Ishikawa (cell line): ENCODE measurements at regions not wholly inside any gene's neighbourhood (a gene's known extent, or its start where the extent isn't known, plus 50 kb on each side); places are given as distances from the start of the nearest gene placed in this dataset.

Source experiments
- CEBPB ChIP-seq: IDR thresholded peaks from 2 replicates; pipeline ENCODE4 v1.6.1; 2012
- CREB1 ChIP-seq: IDR thresholded peaks from 2 replicates; pipeline ENCODE4 v1.6.1; 2012; ENCODE audit warnings: low read depth
- EGR1 ChIP-seq: IDR thresholded peaks from 2 replicates; pipeline ENCODE4 v1.6.1; 2012
- EP300 ChIP-seq: IDR thresholded peaks from 2 replicates; pipeline ENCODE4 v1.6.1; 2012; ENCODE audit warnings: borderline replicate concordance
- FOXM1 ChIP-seq: IDR thresholded peaks from 2 replicates; pipeline ENCODE4 v1.6.1; 2012; ENCODE audit warnings: low read depth, borderline replicate concordance
- NFIC ChIP-seq: IDR thresholded peaks from 2 replicates; pipeline ENCODE4 v1.6.1; 2012
- RAD21 ChIP-seq: IDR thresholded peaks from 2 replicates; pipeline ENCODE4 v1.6.1; 2012; ENCODE audit warnings: low read depth
- TAF1 ChIP-seq: IDR thresholded peaks from 2 replicates; pipeline ENCODE4 v1.6.1; 2012; ENCODE audit warnings: low read depth, mild to moderate bottlenecking
- TCF12 ChIP-seq: IDR thresholded peaks from 2 replicates; pipeline ENCODE4 v1.6.1; 2012; ENCODE audit warnings: low read depth
- TEAD4 ChIP-seq: IDR thresholded peaks from 2 replicates; pipeline ENCODE4 v1.6.1; 2012
- YY1 ChIP-seq: IDR thresholded peaks from 2 replicates; pipeline ENCODE4 v1.6.1; 2012; ENCODE audit warnings: low read depth
- ZBTB7A ChIP-seq: IDR thresholded peaks from 2 replicates; pipeline ENCODE4 v1.6.1; 2012; ENCODE audit warnings: low read depth
- TF ChIP-seq, protein P1 (sequence below): IDR thresholded peaks from 2 replicates; pipeline ENCODE4 v1.6.1; 2012
- TF ChIP-seq, protein P2 (sequence below): IDR thresholded peaks from 2 replicates; pipeline ENCODE4 v1.6.1; 2012
- TF ChIP-seq, protein P3 (sequence below): IDR thresholded peaks from 2 replicates; pipeline ENCODE4 v1.6.1; 2012; ENCODE audit warnings: low read depth, mild to moderate bottlenecking

DNA sequence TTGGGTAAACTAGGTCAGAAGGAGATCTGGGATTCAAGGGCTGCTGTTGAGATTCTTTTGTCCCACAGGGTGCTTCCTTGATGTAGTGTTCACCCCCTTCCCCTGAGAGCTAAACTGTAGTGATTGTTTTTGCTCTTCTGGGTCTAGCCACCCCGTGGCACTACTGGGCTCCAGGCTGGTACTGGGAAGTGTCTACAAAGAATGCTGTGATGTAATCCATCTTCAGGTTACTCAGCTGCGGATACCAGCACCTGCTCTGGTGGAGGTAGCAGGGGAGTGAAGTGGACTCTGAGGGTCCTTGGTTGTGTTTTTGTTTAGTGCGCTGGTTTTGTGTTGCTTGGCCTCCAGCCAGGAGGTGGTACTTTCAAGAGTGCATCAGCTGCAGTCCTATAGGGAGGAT lies 365.5 kb downstream of the ZNF674 start:
- TF ChIP-seq TAF1: no peak

DNA sequence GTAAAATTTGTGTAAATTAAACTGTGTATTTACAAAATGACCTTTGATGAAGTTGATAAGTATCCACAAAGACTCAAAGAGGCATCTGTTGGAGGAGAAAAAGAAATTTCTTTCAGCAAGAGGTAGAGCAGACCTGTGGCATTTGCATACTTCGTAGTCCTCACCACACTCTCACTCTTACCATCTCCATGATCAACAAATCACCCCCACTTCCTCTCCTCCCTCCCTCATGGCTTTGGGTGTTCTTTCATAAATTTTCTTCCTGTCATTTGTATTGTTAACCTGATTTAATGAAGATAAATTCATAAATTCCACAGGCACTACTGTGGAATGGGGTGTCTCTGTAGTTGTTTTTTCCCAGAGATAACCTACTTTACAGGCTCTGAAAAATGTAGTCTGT lies 366.5 kb downstream of the ZNF674 start:
- TF ChIP-seq, protein P1, sequence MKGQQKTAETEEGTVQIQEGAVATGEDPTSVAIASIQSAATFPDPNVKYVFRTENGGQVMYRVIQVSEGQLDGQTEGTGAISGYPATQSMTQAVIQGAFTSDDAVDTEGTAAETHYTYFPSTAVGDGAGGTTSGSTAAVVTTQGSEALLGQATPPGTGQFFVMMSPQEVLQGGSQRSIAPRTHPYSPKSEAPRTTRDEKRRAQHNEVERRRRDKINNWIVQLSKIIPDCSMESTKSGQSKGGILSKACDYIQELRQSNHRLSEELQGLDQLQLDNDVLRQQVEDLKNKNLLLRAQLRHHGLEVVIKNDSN: no peak
- TF ChIP-seq CEBPB (no peak), EP300 (no peak)

DNA sequence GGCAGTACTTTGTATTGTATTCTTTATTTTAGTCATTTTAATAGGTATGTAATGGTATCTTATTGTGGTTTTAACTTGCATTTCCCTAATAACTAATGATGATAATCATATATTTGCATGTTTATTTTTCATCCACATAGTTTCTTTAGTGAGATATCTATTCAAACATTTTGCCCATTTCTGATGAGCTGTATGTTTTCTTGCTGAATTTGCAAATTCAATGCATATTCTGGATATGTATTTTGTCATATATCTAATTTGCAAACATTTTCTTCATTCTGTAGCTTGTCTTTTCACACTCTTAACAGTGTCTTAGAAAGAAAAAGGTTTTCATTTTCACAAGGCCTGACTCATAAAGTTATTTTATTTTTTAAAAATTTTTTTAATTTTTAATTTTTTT lies 372.1 kb downstream of the ZNF674 start:
- TF ChIP-seq YY1: no peak
- TF ChIP-seq CEBPB: no peak
- TF ChIP-seq CREB1: no peak
- no peak for TF ChIP-seq EGR1
- TF ChIP-seq, protein P2, sequence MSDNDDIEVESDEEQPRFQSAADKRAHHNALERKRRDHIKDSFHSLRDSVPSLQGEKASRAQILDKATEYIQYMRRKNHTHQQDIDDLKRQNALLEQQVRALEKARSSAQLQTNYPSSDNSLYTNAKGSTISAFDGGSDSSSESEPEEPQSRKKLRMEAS: no peak
- no peak for TF ChIP-seq ZBTB7A
- TF ChIP-seq FOXM1: no peak
- TF ChIP-seq, protein P3, sequence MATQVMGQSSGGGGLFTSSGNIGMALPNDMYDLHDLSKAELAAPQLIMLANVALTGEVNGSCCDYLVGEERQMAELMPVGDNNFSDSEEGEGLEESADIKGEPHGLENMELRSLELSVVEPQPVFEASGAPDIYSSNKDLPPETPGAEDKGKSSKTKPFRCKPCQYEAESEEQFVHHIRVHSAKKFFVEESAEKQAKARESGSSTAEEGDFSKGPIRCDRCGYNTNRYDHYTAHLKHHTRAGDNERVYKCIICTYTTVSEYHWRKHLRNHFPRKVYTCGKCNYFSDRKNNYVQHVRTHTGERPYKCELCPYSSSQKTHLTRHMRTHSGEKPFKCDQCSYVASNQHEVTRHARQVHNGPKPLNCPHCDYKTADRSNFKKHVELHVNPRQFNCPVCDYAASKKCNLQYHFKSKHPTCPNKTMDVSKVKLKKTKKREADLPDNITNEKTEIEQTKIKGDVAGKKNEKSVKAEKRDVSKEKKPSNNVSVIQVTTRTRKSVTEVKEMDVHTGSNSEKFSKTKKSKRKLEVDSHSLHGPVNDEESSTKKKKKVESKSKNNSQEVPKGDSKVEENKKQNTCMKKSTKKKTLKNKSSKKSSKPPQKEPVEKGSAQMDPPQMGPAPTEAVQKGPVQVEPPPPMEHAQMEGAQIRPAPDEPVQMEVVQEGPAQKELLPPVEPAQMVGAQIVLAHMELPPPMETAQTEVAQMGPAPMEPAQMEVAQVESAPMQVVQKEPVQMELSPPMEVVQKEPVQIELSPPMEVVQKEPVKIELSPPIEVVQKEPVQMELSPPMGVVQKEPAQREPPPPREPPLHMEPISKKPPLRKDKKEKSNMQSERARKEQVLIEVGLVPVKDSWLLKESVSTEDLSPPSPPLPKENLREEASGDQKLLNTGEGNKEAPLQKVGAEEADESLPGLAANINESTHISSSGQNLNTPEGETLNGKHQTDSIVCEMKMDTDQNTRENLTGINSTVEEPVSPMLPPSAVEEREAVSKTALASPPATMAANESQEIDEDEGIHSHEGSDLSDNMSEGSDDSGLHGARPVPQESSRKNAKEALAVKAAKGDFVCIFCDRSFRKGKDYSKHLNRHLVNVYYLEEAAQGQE: no peak
- no peak for TF ChIP-seq NFIC
- TF ChIP-seq, protein P1: no peak
- no peak for TF ChIP-seq TEAD4

DNA sequence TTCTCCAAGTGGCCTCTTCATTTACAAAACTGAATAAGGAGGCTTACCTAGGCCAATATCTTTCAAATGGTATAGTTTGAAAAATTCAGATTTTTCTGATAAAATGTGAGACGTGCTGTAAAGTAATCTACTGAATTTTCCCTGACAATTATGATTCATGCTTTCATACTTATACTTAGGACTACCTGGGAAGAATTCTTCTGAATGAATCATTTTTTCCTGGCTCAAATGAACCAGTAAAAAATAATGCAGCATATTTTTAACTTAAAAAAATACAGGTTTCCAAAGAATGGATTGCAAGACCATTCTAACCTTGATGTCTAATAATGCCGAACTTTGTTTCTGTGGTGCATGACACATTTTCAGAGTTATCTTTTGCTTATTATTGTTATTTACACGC lies 375.4 kb downstream of the ZNF674 start:
- TF ChIP-seq RAD21 (no peak), FOXM1 (no peak), YY1 (no peak)
- TF ChIP-seq, protein P2: no peak

DNA sequence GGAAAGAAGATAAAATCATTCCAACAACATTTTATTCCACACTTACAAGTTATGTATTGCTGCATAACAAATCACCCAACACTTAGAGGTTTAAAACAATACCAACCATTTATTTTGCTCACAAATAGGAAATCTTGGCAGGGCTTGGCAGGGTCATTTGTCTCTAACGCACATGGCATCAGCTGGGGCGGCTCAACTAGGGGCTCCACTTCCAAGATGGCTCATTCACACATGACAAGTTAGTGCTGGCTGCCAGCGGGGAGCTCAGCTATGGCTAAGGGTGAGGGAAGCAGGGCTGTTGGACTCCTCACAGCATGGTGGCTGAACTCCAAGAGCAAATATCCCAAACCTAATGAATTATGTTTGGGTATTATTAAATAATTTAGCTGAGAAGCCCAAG lies 377.0 kb downstream of the ZNF674 start:
- TF ChIP-seq RAD21 (no peak), CREB1 (no peak), EP300 (no peak), EGR1 (no peak), FOXM1 (no peak), TEAD4 (no peak), YY1 (no peak), TAF1 (no peak), NFIC (no peak), ZBTB7A (no peak), TCF12 (no peak), CEBPB (no peak)
- TF ChIP-seq, protein P1: no peak
- TF ChIP-seq, protein P3: no peak
- TF ChIP-seq, protein P2: no peak

DNA sequence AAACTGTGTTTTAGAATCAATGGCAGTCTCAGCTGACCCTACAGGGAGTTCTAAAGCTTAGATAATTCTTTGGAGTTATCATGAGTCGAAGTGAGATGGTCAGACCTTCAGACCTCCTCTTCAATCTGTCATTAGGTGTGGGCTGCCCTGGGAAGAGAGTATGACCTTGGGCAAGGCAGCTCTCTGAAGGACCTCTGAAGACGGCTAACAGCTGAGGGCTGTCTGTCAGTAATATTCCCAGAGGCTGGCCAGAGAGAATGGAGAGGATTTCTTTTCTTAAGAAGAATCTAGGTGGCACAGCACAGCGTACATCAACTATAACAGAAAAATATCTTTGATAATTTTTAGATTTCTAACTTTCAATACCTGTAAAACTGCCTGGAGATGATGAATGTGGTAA lies 379.4 kb downstream of the ZNF674 start:
- TF ChIP-seq EGR1: no peak
- no peak for TF ChIP-seq FOXM1
- TF ChIP-seq TAF1: no peak
- TF ChIP-seq, protein P2: no peak
- no peak for TF ChIP-seq ZBTB7A
- TF ChIP-seq, protein P1: no peak
- no peak for TF ChIP-seq YY1
- no peak for TF ChIP-seq NFIC
- no peak for TF ChIP-seq CEBPB
- no peak for TF ChIP-seq CREB1
- no peak for TF ChIP-seq TCF12
- TF ChIP-seq, protein P3: no peak
- no peak for TF ChIP-seq TEAD4
- TF ChIP-seq EP300: no peak
- TF ChIP-seq RAD21: no peak
